SHP77 treated with DMSO at 0.1 percent for 48 hours (cell line): ENCODE measurements at regions not wholly inside any gene's neighbourhood (a gene's known extent, or its start where the extent isn't known, plus 50 kb on each side); places are given as distances from the start of the nearest gene placed in this dataset.

Experiments used
- DNase-seq: peaks from one replicate; lab custom pipeline; 2025; lab: John Stamatoyannopoulos, UW

GRCh38 chr15:85847031-85847430 lies 52.3 kb upstream of the KLHL25 start:
- no peak for DNase-seq

DNA sequence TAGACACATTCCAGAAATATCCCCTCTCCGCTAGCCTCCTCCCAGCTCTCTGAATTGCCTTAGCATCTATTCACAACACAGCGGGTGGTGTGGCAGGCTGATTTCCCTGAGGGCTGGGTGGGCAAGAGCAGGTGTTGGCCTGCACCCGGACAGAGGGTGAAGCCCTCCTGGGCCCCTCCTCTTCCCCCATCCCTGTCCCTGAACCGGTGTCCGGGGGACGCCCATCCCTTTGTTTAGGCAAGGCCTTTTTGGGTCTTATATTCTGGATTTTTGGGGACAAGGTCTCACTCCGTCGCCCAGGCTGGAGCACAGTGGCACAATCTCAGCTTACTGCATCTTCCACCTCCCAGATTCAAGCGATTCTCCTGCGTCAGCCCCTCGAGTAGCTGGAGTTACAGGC lies 55.2 kb upstream of the KLHL25 start:
- DNase-seq: no peak

DNA sequence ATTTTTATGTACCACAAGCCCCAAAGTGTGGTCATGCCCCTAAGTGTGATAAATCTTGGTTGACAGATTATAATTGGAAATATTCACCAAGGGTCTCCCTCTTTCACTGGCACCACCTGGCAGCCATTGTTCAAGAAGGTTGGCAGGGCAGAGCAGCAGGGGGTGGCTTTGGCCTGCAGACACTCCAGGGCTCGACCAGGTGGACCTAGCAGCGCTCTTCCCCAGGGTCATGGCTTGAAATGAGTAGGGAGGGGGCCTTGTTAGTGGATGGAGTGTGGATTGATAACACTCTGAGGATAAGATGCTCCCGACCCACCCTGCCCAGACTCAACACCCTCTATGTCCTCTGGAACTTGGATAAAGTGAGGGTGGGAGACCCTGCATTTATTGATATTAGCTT lies 58.2 kb upstream of the KLHL25 start:
- no peak for DNase-seq

DNA sequence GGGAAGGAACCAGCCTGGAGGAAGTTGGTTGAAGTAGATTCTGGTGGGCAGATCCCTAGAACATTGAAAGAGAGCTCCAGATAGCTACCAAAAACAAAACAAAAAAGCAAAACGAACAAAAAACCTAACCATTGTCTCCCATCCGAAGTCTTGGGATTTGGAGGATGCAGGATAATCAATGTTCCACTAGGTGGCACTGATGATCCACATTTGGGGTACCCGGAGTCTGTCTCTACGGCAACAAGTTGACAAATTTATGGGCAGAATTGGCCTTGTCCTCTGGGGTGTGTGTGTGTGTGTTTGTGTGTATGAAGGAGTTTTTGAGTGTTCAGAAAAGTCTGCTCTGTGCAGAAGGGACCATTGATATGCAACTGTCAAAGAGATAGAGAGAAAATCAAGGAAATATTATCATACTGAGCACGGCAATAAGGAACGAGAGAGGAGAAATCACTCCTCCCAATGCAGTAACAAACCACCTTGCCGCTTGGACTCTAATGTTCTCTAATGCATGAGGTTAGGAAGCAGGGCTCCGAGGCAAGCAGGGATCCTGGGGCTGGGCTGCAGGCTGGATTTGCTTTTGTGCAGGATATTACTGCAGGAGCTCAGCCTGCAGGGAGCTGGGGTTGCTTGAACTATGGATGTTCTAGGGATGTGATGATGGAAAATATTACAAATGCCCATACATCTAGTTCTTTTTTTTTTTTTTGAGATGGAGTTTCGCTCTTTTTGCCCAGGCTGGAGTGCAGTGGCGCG lies 59.8 kb upstream of the KLHL25 start:
- peak; percentile 16 for DNase-seq

DNA sequence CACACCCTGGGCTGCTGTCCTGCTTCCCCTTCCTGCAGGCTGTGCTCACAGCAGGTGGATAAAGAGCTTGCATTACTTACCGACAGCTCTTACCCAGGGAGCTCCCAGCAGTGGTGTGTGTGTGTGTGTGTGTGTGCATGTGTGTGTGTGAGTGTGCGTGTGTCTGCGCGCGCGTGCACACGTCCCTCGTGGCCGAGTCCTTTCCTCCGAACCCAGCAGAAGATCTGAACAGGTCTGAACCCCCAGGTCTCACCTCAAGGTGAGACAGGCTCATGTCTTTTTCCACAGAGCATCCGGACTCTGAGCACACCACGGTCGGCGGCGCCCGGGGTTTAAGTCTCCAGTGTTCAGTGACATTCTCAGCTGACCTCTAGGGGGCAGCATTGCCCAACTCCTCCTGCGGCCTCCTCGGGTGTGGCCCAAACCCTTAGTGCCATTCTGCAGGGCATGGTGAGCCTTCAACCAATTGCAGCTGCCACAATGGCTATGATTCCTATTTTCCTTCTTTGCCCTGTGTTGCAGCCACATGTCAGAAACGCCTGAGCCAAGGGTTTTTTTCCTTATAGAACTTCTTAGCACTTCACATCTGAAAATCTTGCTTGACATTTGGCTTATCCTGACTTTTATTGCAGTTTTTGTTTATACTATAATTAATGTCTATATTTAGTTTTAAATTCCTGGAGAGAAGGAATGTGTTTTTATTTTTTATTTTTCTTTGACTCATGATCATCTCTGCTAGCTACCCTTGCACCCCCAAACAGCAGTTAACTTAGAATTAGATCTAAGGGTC lies 64.1 kb upstream of the KLHL25 start:
- peak; percentile 52 for DNase-seq

DNA sequence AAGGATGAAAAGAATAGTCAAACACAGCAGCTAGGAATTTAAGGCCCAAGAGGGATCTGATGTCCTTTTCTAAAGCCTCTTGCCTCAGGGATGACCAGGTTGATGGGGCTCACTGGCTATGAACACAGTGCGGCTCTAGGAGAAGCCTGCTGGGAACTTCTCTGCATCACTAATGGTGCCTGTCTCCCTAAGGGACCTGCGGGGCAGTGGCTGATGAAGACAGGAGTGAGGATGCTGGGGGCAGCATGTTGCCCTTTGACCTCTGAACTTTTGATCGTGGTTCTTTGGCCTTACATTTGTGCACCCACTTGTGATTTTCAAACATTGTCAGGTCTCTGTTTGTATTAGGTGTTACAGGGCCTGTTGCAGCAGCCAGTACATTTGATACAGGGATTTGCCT lies 64.9 kb upstream of the KLHL25 start:
- no peak for DNase-seq

GRCh38 chr15:85860394-85861161 lies 65.9 kb upstream of the KLHL25 start:
- DNase-seq: no peak

DNA sequence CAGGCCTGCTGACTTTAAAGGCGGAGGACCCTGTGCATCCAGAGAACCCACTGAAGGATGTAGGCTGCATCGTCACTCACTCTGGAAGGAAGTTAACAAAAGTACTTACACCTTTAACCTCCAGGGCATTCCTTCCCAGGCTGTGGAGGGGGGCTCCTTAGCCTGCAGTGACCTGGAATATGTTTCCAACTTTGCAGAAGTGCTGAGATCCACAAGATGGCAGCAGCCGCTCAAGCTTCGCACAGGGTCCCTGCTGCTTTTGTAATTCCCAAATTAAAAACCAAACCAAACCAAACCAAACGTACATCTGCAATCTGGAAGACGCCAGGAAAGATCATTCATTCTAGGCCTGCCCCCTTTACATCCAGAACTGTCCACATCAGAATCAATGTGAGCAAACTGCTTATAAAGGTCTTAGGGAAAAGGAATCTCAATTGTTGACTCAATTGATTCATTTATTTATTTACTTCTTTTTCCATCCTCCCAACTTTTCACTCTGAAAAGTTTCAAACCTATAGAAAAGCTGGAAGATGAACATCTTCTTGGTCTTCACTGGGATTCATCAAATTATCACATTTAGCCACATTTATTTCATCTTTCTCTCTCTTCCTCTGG lies 70.5 kb upstream of the KLHL25 start:
- no peak for DNase-seq

- DNase-seq: no peak
These were observed 72.5 kb upstream of the KLHL25 start for GRCh38 chr15:85867250-85867649.

DNA sequence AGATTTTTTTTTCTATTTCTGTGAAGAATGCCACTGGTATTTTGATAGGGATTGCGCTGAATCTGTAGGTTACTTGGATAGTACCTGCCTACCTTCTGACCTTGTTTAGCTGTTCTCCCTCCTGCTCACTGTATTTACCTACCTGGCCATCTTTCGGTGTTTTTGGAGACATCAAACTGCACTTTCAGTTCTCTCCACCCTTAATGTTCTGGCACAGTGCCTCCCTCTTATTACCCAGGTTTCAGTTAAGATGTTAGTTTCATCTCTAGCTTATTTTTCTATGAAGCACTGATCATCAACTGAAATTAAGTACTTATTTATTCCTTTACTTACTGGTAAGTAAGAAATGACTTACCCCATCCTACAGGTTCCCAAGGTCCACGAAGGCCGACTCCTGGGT lies 74.4 kb upstream of the KLHL25 start:
- DNase-seq: no peak

DNA sequence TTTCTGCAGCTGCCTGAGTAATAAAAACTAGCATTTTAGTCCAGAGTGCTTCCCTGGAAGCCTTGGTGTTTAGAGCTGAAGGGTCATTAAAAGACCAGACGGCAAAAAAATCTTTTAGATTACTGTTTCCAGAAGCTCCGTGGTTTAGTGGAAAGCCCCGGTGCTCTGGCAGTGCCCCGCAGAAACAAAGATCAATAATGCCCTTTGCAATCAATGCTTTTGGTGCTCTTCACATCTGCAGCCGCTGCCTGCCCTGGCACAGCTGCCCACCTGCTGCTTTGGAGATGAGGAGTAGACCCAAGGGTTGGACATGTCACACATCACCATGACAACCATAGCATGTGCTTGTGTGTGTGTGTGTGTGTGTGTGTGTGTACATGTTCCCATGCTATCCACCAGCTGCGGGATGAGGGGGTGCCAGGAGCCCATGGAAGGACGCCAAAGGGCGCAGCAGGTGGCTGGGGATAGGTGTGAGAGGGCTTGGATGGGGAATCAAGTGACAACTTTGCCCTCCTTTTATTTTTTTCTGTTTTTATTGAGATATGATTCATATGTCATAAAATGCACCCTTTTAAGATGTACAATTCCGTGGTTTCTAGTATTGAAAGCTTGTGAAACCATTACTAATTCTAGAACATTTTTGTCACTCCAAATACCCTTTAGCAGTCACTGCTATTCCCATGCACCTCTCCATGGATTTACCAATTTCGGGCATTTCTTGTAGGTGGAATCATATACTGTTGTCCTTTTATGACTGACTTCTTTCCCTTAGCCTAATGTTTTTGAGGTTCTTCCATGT lies 75.7 kb upstream of the KLHL25 start:
- DNase-seq: no peak

DNA sequence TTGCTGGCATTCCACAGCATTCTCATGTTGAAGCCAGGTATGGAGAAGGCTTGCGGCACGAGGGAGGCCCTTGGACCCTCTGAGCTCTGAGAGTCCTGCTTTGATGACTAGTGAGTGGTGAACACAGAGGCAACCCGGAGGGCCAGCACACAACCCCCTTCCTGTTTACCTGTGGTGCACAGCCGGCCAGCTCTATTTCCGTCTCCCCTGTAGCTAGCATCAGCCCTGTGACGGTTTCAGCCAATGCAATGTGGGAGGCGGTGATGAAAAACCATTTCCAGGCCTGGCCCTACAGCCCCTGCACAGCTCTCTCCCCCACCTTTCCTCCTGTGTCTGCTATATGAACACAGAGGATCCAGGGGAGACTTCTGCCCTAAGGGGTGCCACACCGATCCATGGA lies 76.8 kb upstream of the KLHL25 start:
- DNase-seq: no peak

DNA sequence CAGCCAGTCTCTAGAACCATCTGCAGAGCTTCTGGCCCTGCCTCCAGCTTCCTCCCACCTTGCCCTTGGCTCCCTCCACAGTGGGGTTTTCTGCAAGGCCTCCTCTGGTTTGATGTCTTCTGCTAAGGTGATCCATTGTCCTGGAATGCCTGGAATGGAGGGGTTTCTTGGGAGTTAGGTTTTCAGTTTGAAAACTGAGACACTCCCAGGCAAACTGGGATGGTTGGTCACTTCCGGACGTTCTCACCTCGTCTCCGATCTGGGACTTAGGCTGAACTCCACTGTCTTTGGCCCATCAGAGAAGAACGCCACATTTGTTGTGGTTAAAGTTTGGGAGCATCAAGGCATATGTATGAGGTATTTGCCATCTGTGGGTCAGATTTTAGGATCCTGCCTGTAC lies 77.4 kb upstream of the KLHL25 start:
- no peak for DNase-seq

DNA sequence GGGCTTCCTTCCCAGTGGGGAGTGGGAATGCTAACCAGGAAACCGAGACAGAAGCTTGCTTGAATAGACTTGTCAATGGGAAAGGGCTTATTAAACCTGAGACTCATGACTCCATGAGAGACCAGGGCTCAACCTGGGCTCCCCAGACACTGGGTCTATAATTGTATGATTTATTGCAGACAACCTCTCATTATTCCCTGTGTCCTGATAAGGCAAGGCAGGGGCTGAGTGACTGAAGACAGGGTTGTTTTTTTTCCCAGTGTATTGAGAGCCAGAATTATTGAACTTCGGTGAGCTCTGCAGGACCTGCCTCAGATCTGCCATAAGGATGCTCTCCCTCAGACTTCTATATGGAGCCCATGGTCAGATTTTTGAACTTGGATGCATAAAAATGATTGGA lies 79.5 kb upstream of the KLHL25 start:
- no peak for DNase-seq

DNA sequence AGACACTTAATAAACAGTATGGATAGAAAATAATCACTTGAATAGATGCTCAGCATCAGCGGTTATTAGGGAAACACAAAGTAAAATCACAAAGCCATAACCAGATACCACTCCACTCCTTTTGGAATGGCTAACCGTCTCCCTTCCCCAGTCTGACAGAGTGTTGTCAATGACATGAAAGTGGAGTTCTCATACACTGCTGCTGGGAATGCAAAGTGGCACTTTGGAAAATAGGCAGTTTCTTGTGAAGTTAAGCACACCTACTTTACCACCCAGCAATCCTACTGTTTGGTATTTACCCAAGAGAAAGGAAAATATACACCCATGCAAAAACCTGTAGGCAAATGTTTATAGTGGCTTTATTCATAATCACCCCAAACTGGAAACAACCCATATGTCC lies 81.0 kb upstream of the KLHL25 start:
- DNase-seq: no peak

DNA sequence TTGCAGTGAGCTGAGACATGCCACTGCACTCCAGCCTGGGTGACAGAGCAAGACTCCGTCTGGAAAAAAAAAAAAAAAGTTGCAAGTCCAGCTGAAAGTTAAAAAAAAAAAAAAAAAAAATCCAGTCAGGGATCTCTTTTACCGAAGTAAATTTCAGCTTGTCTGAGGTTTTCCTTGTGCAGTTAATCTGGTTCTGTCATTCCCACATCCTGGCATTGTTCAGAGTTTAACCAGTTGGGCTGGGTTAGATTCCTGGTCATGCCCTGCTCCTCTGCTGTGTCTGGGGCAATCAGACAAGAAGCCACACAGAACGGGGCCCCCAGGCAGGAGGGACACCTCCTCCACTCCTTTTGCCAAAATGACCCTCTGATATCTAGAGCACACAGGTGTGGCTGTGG lies 84.1 kb upstream of the KLHL25 start:
- no peak for DNase-seq

DNA sequence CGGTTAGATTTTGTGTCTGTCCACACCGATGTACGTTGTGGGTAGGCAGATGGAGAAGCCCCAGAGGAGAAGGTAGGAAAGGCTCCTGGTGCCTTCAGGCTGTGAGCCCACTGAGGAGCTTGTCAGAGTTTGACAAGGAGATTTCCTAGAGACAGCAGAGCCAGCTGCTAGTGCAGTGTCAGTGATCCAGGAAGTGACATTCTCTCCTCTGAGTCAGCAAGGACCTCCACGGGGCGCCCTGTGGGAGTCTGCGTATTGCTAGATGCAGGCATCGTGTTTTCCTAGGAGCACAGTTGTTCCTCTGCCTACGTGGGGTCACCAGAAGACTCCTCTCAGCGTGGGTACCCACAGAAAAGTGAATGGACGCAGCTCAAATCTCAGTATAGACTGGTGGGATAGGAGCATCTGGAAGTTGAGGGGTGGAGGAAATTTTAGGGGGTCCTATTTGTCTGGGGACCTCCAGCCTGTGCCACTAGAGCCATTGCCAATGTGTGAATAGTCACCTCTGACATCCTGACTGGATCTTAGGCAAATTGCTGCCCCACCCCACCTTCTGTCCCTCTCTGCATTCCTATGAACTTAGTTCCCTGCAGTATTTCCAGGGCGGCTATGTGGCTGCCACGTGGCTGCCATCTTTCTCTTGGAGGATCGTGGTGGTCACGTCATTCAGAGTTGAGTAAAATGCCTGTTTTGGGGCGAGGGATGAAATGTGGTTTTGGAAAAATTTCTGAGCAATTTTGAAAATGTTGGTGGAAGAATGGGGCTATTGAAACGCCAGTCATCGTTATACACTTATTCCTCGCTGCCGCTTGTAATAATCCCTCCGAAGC lies 84.8 kb upstream of the KLHL25 start:
- DNase-seq: no peak

GRCh38 chr15:85880501-85881190 lies 85.9 kb upstream of the KLHL25 start:
- DNase-seq: no peak

GRCh38 chr15:85886309-85886811 lies 91.6 kb upstream of the KLHL25 start:
- DNase-seq: no peak
